RKO (cell line): ENCODE measurements at regions not wholly inside any gene's neighbourhood (a gene's known extent, or its start where the extent isn't known, plus 50 kb on each side); places are given as distances from the start of the nearest gene placed in this dataset.
"Not testable (repeated sequence)": the region's sequence is repeated elsewhere in the genome, so short reads cannot be mapped to it uniquely, and the experiment has no call there.

Experiments
- DNase-seq: peaks from one replicate; pipeline ENCODE4 v3.0.0-alpha.2; 2016; ENCODE audit warnings: low spot score

DNA sequence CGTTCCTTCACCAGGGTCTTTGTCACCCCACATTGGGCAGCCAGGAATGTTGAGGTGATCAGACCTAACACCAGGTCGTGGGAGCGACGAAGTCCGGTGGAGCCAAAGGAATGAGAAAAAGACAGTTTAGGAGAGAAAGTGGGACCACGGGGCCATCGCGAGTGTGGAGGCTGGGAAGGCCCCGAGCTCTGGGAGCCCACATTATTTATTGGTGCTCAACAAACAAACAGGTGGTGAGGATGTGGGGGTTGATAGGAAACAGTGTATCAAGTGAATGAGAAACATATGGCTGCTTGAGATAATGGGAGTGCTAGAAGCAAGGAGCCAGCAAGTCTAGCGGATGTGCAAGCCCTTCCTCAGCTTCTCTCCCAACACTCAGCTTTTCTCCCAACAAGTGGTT is 287.1 kb upstream of the SGK1 start:
- no peak for DNase-seq

GRCh38 chr6:134604014-134604676 is 286.2 kb upstream of the SGK1 start:
- no peak for DNase-seq

GRCh38 chr6:134603561-134603960 is 285.6 kb upstream of the SGK1 start:
- DNase-seq: no peak

- no peak for DNase-seq
These were observed 284.2 kb upstream of the SGK1 start for GRCh38 chr6:134602123-134602522.

- DNase-seq: no peak
These were observed 282.8 kb upstream of the SGK1 start for GRCh38 chr6:134600671-134601070.

DNA sequence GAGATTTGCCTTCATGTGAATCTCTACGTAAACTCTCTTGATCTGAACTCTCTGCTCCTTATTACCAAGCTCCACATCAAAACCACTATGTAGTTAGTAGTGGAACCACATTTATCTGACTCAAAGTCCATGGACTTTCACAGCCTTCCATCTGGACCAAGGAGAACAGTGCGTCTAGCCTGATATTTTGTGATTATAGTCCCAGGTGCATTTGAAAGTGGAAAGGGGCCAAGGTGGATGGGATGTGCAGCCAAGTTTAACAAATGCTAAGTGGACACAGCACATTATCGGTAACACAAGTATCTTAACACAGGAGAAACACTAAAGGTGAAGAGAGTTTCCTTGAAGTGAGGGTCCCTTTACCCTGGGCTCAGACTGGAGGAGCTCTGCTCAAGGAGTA is 281.2 kb upstream of the SGK1 start:
- no peak for DNase-seq

DNA sequence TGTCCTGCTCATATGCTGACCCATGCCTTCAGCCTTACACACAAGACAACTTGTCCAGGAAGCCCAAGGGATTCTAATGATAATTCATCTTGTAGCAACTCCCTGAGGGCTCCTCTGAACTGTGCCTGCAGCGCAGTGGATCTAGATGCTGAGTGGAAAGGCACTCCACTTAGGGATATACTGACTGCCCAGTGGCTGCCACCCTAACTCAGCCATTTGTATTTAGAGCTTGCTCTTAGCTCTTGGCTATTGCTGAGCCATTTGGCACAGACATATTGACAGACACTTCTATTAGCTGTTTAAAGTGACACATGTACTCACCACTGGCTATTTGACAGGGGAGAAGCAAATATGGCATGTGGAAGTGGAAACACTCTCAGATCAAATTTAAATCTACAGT is 278.3 kb upstream of the SGK1 start:
- no peak for DNase-seq

DNA sequence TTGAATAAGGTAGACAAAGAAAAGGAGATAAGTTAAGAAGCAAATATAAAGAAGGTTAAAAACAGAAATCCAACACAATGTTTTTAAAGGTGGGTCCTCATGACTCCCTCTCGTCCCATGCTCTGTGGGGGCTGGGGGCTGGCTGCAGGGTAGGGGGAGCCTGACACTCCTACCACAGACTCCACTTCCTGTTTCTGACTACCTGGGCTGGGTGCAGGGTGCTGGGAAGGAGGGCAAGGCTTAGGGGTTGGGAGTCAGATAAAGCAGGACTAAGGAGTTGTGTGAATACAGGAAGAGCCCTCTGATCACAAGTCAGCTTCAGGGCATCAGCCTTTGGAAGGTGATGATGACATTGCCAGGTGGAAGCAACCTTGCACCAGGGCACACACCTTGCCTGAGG is 277.0 kb upstream of the SGK1 start:
- DNase-seq: no peak

DNA sequence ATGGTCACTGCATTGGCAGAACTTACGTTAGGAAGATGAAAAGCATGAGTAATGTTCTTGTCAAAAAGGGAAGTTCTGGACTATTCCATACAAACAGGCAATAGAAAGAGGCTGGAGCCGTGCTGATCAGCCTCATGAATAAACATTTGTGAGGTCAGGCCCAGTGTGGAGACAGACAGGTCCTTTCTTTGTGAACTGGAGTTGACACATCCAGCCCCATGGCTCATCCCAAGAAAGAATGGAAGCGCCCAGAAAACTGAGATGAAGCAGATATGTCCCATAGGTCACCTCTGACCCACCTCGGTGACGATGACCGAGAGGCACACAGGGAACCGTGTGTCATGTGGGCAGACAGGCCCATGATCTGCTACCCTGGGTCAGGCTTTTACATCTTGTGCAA is 276.0 kb upstream of the SGK1 start:
- no peak for DNase-seq

DNA sequence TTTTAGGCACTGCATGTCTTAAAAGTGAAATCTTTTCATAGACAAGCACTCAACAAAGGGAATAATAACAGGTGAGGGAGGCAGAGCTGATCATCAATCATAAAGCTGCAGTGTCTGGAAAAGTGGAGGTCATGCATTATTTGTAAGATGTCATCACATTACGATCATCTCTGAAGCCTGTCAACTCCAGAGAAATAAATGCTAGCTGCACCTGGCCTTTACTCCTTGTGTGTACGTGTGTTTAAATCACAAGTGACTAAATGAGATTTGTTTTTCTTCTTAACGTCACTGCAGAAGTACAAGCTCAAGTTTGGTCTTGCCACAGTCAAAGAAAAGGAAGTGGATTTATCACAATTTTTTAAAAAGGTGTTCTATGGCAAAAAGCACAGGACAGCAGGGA is 275.5 kb upstream of the SGK1 start:
- DNase-seq: no peak

DNA sequence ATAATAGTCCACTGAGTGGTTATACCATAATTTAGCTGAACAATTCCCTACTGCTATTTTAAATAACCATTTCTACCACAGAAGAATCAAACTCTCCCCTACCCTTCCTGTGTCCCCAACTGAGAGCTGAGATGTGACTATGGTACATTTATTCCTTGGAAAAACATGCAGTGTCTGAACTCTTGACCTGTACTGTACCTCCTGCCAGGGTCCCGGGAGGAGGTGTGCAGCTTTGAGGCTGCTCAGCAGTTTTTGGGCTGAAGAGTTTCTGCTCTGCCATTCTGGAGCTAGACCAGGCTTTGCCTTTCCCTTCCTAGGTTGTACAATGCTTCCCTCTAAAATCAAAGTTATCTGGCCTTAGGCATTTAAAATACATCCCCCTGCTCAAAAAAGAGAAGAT is 275.1 kb upstream of the SGK1 start:
- DNase-seq: no peak

DNA sequence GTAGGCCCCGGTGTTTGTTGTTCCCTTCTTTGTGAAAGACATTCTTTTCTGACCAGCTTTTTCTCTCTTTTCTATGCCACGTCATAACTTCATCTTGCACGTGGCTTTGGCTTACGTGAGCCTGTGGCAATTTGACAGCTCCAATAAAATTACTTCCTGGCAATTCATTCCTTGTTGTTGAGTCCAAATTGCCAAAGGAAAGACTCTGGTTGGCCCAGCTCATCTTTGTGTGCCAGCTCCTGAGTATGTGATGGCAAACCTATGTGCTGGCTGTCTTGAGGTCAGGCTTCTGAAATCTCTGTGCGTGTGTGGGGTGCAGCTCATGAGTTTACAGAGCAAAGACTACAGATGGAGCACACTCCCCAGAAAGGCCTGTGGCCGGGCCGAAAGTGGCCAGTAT is 272.5 kb upstream of the SGK1 start:
- peak; percentile 8 for DNase-seq

DNA sequence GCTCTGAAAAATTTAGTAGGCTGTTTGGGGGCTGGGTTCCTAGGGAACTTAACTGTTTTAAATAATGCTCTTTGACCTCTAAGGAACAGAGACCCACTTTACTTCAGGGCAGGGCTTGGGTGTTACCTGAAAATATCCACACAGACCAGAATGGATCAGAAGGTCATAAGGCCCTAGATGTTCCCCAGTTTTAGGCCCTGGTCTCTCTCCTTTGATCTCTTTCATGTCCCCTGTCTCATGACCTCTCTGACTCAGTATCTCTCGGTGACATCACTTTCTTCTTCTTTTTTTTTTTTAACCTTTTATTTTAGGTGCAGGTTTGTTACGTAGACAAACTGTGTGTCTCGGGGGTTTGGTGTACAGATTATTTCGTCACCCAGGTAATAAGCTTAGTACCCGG is 272.1 kb upstream of the SGK1 start:
- no peak for DNase-seq

GRCh38 chr6:134589512-134589911 is 271.6 kb upstream of the SGK1 start:
- peak; percentile 43 for DNase-seq

DNA sequence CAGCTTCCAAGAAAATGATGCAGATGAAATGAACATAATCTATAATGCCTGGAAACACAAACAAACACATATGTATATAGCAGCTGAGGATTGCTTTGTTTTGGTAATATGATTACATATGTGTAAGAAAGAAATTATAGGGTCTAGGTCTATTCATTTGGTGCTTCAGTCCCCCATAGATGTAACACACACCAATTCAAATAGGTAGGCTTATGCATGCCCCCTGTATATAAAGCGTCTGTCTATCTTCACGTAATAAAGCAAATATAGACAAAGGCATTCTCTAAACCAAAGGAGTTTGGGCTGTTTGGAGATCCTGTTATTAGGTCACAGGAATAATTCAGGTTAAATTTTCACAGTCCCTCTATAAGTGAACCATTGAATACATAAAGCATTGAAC is 270.4 kb upstream of the SGK1 start:
- no peak for DNase-seq

GRCh38 chr6:134585517-134585873 is 267.6 kb upstream of the SGK1 start:
- no peak for DNase-seq

- DNase-seq: no peak
These were observed 267.1 kb upstream of the SGK1 start for GRCh38 chr6:134584847-134585516.

DNA sequence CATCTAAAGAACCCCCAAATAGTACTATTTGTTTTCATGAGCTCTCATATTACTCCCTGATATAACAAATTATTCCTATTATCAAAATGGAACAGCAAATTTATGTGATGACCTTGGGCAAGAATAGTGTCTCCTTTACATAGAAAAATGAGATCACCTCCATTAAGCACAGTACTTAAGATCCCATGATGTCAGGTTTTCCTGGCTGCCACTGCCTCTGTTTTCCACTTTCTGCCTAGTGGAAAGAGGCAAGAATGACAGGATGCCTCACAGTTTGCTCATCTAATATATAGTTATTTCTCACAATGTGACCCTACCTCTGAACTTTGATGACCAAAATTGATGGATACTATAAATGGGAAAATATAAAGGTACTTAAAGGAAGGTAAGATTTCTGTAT is 260.1 kb upstream of the SGK1 start:
- peak; percentile 18 for DNase-seq

- no peak for DNase-seq
These were observed 257.3 kb upstream of the SGK1 start for GRCh38 chr6:134575221-134575620.

DNA sequence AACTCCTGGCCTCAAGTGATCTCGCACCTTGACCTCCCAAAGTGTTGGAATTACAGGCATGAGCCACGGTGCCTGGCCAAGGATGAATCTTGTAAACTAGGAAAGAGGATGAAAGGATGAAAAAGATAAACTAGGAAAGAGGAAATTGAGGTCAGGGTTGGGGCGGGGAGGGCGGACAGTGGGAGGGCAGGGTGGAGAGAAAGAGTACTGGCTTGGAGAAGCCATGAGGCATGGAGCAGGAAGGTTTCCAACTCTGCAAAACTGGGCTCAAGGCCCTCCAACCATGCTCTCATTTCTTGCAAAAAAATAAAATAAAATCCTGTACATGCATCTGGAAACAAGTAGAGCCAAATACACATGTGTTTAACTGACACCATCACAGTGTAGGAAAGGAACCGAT is 256.6 kb upstream of the SGK1 start:
- DNase-seq: no peak

DNA sequence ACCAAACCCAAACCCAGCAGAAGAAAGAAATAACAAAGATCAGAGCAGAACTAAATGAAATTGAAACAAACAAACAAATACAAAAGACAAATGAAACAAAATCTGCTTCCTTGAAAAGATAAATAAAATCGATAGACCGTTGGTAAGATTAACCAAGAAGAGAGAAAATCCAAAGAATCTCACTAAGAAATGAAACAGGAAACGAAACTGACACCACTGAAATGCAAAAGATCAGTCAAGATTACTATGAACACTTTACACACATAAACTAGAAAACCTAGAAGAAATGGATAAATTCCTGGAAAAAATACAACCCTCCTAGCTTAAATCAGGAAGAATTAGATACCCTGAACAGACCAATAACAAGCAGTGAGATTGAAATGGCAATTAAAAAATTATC is 252.1 kb upstream of the SGK1 start:
- not testable (repeated sequence) for DNase-seq

DNA sequence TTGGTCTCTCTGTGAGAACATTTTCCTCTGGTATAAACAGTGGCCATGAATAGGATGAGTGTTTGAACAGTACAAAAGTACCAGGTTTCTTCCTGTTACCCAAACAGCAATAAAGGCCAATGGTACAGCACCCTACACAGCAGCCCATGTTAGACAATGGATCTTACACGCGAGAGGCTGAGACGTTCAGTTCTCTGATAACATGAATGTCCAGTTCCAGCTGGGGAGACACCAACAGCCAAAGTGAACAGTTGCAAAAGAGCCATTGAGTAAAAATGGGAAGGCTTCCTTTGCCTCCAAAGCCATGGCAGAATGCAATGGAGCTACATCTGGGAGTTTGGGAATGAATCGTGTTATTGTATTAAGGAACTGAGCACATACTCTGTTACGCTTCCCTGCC is 246.8 kb upstream of the SGK1 start:
- no peak for DNase-seq

- DNase-seq: no peak
These were observed 242.1 kb upstream of the SGK1 start for GRCh38 chr6:134560019-134560418.

GRCh38 chr6:134557509-134557908 is 239.6 kb upstream of the SGK1 start:
- DNase-seq: no peak
